K562 (cell line): ENCODE measurements at regions not wholly inside any gene's neighbourhood (a gene's known extent, or its start where the extent isn't known, plus 50 kb on each side); places are given as distances from the start of the nearest gene placed in this dataset.

Experiments
- CHD2 ChIP-seq: IDR thresholded peaks from 2 replicates; pipeline ENCODE4 v1.6.1; 2011; ENCODE audit warnings: low read depth, low read length
- GABPB2 ChIP-seq: fragments of 250-450 bp; sonication (Bioruptor Pico); conservative IDR thresholded peaks from 2 replicates; pipeline ENCODE4 v1.5.1; 2021; ENCODE audit warnings: mild to moderate bottlenecking
- NFIC ChIP-seq: fragments of 450-650 bp; IDR thresholded peaks from 2 replicates; pipeline ENCODE4 v1.6.1; 2017; ENCODE audit warnings: mild to moderate bottlenecking, inconsistent platforms
- POLR3A ChIP-seq: IDR thresholded peaks from 2 replicates; pipeline ENCODE4 v1.6.1; 2011; ENCODE audit warnings: borderline replicate concordance, mild to moderate bottlenecking, moderate library complexity; ENCODE audit not compliant: insufficient read length, insufficient read depth; ENCODE audit errors: extremely low read depth
- ZNF384 ChIP-seq: IDR thresholded peaks from 2 replicates; pipeline ENCODE4 v1.6.1; 2012; ENCODE audit warnings: low read depth, low read length, improper control_type of control experiment
- ZNF518B ChIP-seq: fragments of 250-450 bp; sonication (Bioruptor Pico); IDR thresholded peaks from 2 replicates; pipeline ENCODE4 v1.5.0; 2021; ENCODE audit warnings: mild to moderate bottlenecking, moderate library complexity
- TF ChIP-seq, protein P1 (sequence below): IDR thresholded peaks from 2 replicates; pipeline ENCODE4 v1.6.1; 2011; ENCODE audit warnings: borderline replicate concordance, low read depth, mild to moderate bottlenecking, moderate library complexity, low read length; ENCODE audit not compliant: insufficient read depth, poor library complexity, severe bottlenecking

GRCh38 chr4:136489101-136489500, 1043.2 kb downstream of the PCDH18 start (continued):
- TF ChIP-seq ZNF518B (no peak), GABPB2 (CRISPR knock-in tag) (no peak), NFIC (no peak), ZNF384 (no peak), CHD2 (no peak), POLR3A (no peak)
- TF ChIP-seq, protein P1, sequence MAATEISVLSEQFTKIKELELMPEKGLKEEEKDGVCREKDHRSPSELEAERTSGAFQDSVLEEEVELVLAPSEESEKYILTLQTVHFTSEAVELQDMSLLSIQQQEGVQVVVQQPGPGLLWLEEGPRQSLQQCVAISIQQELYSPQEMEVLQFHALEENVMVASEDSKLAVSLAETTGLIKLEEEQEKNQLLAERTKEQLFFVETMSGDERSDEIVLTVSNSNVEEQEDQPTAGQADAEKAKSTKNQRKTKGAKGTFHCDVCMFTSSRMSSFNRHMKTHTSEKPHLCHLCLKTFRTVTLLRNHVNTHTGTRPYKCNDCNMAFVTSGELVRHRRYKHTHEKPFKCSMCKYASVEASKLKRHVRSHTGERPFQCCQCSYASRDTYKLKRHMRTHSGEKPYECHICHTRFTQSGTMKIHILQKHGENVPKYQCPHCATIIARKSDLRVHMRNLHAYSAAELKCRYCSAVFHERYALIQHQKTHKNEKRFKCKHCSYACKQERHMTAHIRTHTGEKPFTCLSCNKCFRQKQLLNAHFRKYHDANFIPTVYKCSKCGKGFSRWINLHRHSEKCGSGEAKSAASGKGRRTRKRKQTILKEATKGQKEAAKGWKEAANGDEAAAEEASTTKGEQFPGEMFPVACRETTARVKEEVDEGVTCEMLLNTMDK: no peak
- TF ChIP-seq, all 486 proteins: peak for 0
